ENCODE measurements at regions not wholly inside any gene's neighbourhood (a gene's known extent, or its start where the extent isn't known, plus 50 kb on each side); places are given as distances from the start of the nearest gene placed in this dataset.
"Not testable (repeated sequence)": the region's sequence is repeated elsewhere in the genome, so short reads cannot be mapped to it uniquely, and the experiment has no call there.

DNA sequence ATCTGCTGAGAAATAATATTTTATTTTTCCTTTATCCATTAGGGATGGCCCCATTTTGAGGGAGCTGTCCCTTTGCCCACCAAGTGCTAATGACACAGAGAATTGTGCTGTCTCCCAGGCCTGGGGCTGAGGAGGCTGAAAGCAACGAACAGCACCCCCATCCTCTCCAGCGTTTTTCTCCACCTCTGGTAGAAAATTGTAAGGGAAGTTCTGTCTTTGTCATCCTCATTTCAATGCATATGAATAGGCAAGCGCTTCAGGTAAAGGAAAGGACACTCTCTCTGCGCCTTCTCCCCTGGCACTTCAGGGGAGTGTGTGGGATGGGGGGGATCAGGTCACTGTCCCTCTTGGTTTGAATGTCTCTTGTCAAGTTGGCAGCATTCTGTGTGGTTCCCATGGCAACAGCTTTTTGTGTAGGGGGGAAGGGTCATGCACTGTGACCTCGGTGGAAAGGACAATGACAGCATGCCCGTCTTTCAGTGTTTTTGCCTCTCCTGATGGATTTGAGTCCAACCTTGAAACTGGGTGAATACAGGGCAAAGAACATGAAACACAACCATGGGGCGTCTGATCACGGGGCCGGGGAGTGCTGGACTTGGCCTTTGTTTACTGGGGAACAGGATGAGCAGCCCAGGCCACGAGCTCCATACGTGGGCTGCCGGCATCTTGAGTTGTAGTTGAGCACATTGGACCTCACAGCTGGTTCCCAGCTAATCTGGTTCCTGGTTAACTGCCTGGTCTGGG, 230.2 kb downstream of the VRK1 start:
- DNase-seq, result no peak

DNA sequence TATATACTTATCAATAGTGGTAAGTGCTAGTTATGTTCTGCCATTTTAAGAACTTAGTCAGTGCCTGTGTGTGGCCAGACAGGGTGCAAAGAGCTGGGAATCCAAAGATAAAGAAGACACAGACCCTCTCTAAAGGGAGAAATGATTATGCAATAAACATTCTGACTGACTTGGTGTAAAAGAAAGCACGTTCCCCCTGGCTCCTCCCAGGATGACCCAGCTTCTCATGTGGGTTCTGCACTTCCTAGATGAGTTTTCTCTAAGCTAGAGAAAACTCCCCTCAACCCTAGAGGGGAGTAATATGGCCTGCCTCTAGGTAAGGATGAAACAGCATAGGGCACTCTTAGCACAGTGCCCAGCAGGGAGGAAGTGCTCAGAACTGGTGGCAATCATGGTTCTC, 231.2 kb downstream of the VRK1 start:
- no peak for DNase-seq

DNA sequence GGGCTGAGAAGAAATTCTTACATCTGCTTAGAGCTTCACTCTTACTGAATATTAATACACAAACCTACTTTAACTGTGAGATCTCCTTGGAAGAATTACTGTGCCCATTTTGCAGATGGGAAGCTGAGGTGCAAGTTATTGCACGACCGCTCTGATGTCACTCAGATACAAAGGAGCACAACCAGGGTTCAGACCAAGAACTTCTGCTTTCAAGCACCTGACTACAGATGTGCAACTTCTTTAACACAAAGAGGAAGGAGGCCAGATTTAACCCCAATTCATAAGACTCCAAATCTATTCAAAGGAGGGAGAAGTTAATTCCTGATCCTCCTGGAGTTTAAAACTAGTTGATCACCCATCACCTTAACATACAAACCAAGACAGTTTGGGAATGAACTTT, 232.6 kb downstream of the VRK1 start:
- DNase-seq, result no peak

- no peak for DNase-seq
Observed at GRCh38 chr14:97031530-97031929, 234.3 kb downstream of the VRK1 start.

- no peak for DNase-seq
Observed at GRCh38 chr14:97033556-97034081, 236.4 kb downstream of the VRK1 start.

GRCh38 chr14:97036086-97036852, 239.1 kb downstream of the VRK1 start:
- DNase-seq, result no peak

GRCh38 chr14:97039717-97040363, 242.7 kb downstream of the VRK1 start:
- no peak for DNase-seq

- DNase-seq, result no peak
Observed at GRCh38 chr14:97046967-97047366, 249.8 kb downstream of the VRK1 start.

DNA sequence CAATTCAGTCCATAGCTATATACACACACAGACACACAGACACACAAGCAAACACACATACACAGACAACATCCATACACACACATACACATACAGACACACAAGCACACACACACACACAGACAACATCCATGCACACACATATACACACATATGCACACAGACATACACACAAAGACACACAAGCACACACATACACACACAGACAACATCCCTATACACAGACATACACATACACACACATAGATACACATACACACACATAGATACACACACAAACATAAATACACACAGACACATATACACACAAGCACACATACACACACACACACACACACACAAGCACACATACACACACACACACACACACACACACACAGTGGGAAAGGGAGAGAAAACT, 254.8 kb downstream of the VRK1 start:
- DNase-seq, result no peak

- DNase-seq, result no peak
Observed at GRCh38 chr14:97053941-97054340, 256.8 kb downstream of the VRK1 start.

- no peak for DNase-seq
Observed at GRCh38 chr14:97055355-97055754, 258.2 kb downstream of the VRK1 start.

GRCh38 chr14:97056086-97056485, 258.9 kb downstream of the VRK1 start:
- DNase-seq, result no peak

DNA sequence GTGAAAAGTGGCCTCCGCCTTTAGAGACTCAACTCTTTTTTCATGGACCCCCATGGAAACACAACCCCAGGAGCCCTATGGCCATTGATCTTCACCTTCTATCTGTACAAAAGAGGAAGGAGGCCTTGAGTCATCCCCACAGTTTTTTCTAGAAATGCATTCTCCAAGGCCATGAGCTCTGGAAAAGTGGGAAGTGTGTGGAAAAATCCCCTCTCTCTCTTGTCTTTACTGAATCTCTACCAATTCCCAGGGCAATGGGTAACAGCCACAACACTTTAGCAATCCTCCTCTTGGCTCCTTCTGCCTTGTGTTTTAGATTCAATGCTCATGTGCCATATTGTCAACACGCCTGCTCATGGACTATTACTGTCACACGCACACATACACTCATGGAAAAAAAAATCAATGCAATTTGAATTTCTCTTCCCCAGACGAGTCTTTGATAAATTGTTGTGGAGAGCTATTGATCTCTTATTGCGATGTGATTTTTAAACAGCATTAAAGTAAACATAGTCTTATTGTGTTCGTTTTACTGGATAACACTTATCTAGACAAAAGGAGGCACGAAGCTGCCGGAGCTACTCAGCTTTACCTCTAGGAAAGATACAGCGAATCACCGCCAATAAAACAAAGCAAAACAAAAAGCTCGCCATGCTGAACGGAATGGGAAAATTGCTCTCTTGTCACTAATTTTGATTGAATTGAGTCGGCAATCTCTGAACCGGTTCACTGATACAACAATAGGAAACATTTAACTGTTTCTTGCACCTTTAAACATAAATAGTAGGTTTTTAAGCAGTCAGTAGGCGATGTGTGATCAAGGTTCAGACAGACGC, 260.3 kb downstream of the VRK1 start:
- no peak for DNase-seq

- no peak for DNase-seq
Observed at GRCh38 chr14:97058074-97058467, 260.9 kb downstream of the VRK1 start.

- DNase-seq, result no peak
Observed at GRCh38 chr14:97058589-97058988, 261.4 kb downstream of the VRK1 start.

DNA sequence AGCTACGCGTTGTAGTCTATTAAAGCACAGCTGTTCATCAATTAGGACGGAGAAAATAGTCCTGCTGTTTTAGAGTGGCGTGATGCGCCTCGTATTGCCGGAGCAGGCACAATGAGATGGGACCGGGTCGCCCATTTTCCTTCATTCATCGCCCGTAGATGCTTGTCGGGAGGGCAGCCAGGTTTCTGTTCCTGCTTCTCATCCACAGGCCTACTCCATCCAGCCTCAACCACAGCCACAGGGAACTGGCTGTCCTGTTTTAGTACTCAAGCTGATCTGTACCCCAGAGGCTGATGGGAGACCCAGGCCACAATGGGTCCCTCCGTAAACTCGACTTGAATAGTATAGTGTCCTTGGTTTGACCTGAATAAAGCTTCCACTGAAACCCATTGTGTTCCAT, 264.0 kb downstream of the VRK1 start:
- DNase-seq, result peak in 9 of 56 donors; percentile 2 to 42 (median 7)

DNA sequence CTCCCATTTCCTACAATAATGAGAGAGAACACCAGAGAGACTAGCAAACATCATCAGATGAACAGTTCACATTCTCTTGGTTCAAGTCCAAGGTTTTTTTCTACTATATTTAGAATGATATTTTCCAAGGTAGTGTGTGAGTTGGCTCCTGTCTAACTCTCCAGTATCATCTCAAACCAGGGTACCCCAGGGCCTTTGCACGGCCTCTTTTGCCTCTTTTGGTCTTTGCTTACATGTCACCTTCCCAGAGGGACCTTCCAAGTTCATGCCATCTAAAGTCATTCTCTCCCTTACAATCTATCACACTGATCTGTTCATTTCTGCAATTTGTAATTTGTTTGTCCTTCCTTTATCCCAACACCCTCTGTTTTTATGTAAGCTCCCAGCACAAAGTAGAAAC, 264.5 kb downstream of the VRK1 start:
- no peak for DNase-seq

DNA sequence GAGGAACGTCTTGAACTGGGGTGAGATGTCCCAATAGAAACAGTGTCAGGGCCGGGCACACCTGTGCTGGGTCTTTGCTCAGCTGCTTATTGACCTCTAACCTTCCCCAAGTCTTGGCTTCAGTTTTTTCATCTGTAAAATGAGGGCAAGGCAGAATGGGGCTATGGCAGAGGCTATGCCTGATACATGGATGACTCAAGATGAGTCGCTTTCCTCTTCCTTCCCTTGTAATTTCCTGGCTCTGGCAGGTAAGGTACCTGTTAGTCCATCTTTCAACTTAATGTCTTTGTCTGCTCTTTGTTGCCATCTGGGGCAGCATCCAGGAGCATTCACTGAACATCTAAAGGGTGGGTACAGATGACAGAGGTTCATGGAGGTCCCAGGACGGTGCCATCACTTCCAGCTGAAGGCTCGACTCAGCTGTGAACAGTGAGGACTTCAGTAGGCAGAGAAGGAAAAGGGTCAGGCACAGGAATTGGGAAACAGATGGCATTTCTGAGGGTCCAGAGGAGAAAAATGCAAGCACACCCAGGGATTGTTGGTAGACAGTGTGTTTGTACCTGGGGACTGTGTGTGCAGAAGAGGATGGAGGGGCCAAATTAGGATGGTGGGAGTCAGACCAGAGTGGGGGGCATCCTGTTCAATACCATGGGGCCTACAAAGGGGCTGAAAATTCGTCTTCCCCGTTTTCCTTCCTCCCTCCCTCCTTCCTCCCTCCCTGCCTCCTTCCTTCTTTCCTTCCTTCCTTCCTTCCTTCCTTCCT, 268.3 kb downstream of the VRK1 start:
- DNase-seq, result no peak

DNA sequence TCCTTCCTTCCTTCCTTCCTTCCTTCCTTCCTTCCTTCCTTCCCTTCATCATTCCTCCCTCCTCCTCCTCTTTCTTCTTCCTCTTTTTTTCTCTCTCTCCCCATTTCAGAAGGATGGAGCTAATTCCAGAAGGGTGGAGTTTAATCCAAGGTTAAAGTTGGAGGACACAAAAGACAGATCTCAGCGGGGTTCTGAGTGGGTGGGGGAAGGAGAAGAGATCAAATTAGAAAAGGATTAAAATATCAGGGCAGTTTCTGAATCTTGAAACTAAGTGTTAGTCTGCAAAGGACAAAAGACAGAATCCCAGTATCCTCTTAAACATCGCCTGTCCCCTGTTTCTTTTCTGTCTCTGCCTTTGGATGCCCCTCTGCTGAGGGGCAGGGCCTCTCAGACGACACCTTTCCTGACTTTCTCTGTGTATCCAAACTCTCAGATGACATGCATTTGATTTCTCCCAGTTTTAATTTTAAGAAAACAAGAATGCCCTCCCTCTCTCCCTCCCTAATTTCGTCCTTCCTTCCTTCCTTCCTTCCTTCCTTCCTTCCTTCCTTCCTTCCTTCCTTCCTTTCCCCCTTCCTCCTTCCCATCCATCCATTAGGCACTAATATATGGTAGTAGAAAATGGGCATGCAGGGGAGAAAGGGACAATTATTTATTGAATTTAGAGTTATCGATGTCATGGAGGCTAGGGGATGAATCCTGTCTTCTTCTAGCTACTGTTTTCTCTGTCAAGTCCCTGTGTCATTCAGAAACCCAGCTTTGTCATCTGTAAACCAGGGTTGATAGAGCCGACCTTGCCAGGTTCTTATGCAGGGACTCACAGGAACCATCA, 269.1 kb downstream of the VRK1 start:
- no peak for DNase-seq

- not testable (repeated sequence) for DNase-seq
Observed at GRCh38 chr14:97068293-97068692, 271.1 kb downstream of the VRK1 start.

Data from nucleus accumbens (tissue), 56 donors.